Stimulated activated CD4-positive, alpha-beta T cell treated with anti-CD3 and anti-CD28 coated beads, Interleukin-1b, Interleukin-23, amount 100 ng/mL, for 1 hour (primary cell): ENCODE measurements at regions not wholly inside any gene's neighbourhood (a gene's known extent, or its start where the extent isn't known, plus 50 kb on each side); places are given as distances from the start of the nearest gene placed in this dataset.

ENCODE experiments used
- DNase-seq, 2 donors: peaks; one replicate each; pipeline ENCODE4 v3.0.0-alpha.2; 2020; ENCODE audit warnings: low read depth in 2 of 2

GRCh38 chr6:99868074-99868702, 125.8 kb downstream of the MCHR2 start:
- peak; percentile 1 to 50 for DNase-seq
